OCI-LY3 (cell line): ENCODE measurements at regions not wholly inside any gene's neighbourhood (a gene's known extent, or its start where the extent isn't known, plus 50 kb on each side); places are given as distances from the start of the nearest gene placed in this dataset.

ENCODE experiments used
- EZH2phosphoT487 ChIP-seq: fragments of 200-600 bp; shearing (Covaris generic); IDR thresholded peaks from 2 replicates; pipeline ENCODE4 v1.6.1; 2018; ENCODE audit warnings: antibody characterized with exemption, mixed run types, low read depth
- TF ChIP-seq, protein P1 (sequence below): fragments of 200-600, 300-600 bp; sonication (generic); IDR thresholded peaks from 2 replicates; pipeline ENCODE4 v1.5.1; 2014; ENCODE audit warnings: antibody characterized with exemption, low read length, low read depth

DNA sequence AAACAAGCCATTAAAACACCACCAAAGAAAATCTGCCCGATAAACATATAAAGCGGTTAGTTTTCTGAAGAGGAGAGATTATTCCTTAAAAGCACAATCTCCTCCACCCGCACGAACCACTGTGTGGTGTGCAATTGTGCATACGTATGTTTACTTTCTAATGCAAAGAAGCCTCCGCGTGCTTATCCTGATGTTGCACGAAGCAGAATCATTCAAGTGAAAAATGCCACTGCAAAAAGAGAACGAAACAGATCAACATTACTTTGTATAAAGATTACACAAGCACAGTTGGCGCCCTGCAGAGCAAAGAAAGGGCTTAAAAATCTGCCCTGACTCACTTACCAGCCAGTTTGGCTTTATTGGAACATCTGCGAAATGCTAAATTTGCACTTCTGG is 166.8 kb downstream of the ZNF281 start:
- no peak for TF ChIP-seq EZH2phosphoT487
- TF ChIP-seq, protein P1, sequence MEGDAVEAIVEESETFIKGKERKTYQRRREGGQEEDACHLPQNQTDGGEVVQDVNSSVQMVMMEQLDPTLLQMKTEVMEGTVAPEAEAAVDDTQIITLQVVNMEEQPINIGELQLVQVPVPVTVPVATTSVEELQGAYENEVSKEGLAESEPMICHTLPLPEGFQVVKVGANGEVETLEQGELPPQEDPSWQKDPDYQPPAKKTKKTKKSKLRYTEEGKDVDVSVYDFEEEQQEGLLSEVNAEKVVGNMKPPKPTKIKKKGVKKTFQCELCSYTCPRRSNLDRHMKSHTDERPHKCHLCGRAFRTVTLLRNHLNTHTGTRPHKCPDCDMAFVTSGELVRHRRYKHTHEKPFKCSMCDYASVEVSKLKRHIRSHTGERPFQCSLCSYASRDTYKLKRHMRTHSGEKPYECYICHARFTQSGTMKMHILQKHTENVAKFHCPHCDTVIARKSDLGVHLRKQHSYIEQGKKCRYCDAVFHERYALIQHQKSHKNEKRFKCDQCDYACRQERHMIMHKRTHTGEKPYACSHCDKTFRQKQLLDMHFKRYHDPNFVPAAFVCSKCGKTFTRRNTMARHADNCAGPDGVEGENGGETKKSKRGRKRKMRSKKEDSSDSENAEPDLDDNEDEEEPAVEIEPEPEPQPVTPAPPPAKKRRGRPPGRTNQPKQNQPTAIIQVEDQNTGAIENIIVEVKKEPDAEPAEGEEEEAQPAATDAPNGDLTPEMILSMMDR: no peak
